Skeletal muscle tissue (tissue), 3 donors: ENCODE measurements at regions not wholly inside any gene's neighbourhood (a gene's known extent, or its start where the extent isn't known, plus 50 kb on each side); places are given as distances from the start of the nearest gene placed in this dataset.
"Not testable (repeated sequence)": the region's sequence is repeated elsewhere in the genome, so short reads cannot be mapped to it uniquely, and the experiment has no call there.

Experiments used
- H3K27ac ChIP-seq: one replicate; pipeline ENCODE4 v1.7.0; 2013; ENCODE audit warnings: mild to moderate bottlenecking, low read depth, low read length, inconsistent platforms
- H3K27me3 ChIP-seq, 3 donors: one replicate each; pipeline ENCODE4 v1.7.0; 2013; ENCODE audit warnings: low read length in 3 of 3; ENCODE audit not compliant: control insufficient read depth in 3 of 3, insufficient read depth in 3 of 3
- H3K36me3 ChIP-seq, 3 donors: one replicate each; pipeline ENCODE4 v1.7.0; 2013; ENCODE audit warnings: low read length in 3 of 3; ENCODE audit not compliant: control insufficient read depth in 3 of 3, insufficient read depth in 3 of 3
- H3K4me1 ChIP-seq, 3 donors: one replicate each; pipeline ENCODE4 v1.7.0; 2013; ENCODE audit warnings: low read length in 3 of 3, mild to moderate bottlenecking in 3 of 3; ENCODE audit not compliant: control insufficient read depth in 3 of 3, insufficient read depth in 3 of 3
- H3K4me3 ChIP-seq, 3 donors: one replicate each; pipeline ENCODE4 v1.7.0; 2013; ENCODE audit warnings: low read length in 3 of 3
- H3K9ac ChIP-seq, 3 donors: one replicate each; pipeline ENCODE4 v1.7.0; 2013; ENCODE audit warnings: low read length in 3 of 3, mild to moderate bottlenecking in 3 of 3, moderate library complexity in 2 of 3, low read depth in 1 of 3
- H3K9me3 ChIP-seq, 3 donors: one replicate each; pipeline ENCODE4 v1.7.0; 2013; ENCODE audit warnings: low read length in 3 of 3; ENCODE audit not compliant: control insufficient read depth in 3 of 3
- donor health status: Osteomylitis.

DNA sequence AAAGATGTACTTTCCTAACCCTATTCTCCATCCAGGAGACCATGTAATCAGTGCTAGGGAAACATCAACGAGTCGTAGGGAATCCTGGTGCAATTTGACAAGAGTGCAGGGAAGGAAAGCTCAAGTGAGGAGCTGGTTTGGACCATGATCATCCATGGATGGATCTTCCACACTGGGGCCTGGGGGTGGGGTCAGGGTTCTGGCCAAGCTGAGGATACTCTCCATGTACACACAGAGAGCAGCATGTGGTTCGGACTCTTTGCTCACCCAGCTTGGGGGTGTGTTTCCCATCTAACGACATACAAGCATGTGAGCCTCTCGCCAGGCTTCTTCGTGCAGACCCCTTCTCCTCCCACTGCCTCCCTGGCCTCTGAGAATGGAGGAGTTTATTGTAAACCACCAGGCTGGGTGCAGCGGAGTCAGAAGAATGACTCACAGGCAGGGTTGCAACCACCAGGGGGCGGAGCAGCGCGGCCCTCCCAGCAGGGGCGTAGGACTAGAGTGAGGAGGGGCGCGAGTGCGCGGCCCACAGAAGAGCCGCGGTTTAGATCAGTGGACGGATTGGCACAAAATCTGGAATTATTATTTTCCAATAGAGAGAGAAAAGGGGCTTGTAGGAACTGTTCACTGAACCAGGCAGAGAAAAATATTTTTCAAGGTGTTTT is 530.0 kb upstream of the B3GAT1 start:
- H3K27ac ChIP-seq, H3K9me3 ChIP-seq, H3K9ac ChIP-seq, H3K36me3 ChIP-seq, H3K4me3 ChIP-seq, H3K4me1 ChIP-seq, H3K27me3 ChIP-seq: not testable (repeated sequence)

- H3K4me1 ChIP-seq: no peaks in the 10 kb centered on the region
- no peaks in the 10 kb centered on the region for H3K9me3 ChIP-seq
- no peak overlapping the region for H3K9ac ChIP-seq
- no peaks in the 10 kb centered on the region for H3K36me3 ChIP-seq
- H3K27me3 ChIP-seq: no peaks in the 10 kb centered on the region
- no peak overlapping the region for H3K4me3 ChIP-seq
- H3K27ac ChIP-seq: no peak overlapping the region
Observed at GRCh38 chr11:134941326-134941725, 529.3 kb upstream of the B3GAT1 start.

DNA sequence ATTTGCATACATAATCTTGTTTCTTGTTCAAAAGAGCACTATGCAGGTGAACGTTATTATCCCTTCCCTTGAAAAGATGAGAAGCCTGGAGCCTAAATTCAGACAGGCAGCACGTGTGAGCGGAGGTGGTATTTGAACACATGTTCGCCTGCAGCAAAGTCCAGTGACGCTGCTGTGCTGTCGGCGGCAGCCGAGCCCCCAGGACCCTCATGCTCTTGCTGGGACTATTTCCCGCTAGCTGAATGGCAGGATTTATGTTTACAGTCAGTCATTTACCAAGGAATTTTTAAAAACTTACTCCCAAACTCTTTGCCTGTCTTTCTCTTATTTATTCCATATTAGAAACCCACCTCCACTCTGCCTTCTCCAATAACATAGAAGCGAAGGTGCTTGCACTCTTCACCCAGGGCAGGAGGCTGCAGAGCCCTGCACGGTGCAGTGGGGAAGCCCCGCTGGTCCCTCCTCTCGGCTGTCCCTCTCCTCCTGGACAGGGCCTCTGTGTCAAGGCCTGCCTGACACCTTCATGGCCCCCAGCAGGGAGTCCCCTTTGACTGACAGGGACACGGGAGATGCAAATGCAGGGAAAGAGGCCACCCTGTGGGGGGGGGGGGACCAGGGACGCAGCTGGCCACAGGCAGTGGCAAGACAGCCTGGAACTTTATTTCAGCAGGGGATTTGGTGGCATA is 528.5 kb upstream of the B3GAT1 start:
- no peaks in the 10 kb centered on the region for H3K27me3 ChIP-seq
- H3K4me3 ChIP-seq: no peak overlapping the region
- H3K4me1 ChIP-seq: no peaks in the 10 kb centered on the region
- no peak overlapping the region for H3K9ac ChIP-seq
- no peak overlapping the region for H3K27ac ChIP-seq
- H3K36me3 ChIP-seq: no peaks in the 10 kb centered on the region
- H3K9me3 ChIP-seq: no peaks in the 10 kb centered on the region

GRCh38 chr11:134939905-134940304 is 527.9 kb upstream of the B3GAT1 start:
- H3K9ac ChIP-seq: no peak overlapping the region

DNA sequence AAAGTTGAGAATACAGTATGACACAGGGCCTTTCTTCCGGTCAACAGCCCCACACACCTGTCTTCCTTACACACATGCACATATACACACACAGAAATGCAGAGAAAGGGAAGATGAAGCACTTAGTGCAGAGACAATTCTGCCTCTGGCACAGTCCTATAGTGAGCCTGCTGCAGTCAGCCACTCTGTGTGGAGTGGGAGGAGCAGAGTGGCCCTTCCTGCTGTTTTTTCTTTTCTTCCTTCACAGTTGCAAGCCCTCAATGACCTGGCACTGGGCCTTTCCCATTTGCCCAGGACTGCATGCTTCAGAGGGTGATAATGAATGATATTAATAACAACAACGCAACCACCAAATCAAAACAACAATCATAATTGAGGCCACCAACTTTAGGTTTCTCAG is 527.0 kb upstream of the B3GAT1 start:
- no peak overlapping the region for H3K9ac ChIP-seq
- no peak overlapping the region for H3K4me3 ChIP-seq

More at GRCh38 chr11:134939905-134940304, 527.9 kb upstream of the B3GAT1 start:
- Histone ChIP-seq H3K4me1 (no peaks in the 10 kb centered on the region), H3K9me3 (no peaks in the 10 kb centered on the region), H3K36me3 (no peaks in the 10 kb centered on the region), H3K27ac (no peak overlapping the region), H3K4me3 (no peak overlapping the region), H3K27me3 (no peaks in the 10 kb centered on the region)

DNA sequence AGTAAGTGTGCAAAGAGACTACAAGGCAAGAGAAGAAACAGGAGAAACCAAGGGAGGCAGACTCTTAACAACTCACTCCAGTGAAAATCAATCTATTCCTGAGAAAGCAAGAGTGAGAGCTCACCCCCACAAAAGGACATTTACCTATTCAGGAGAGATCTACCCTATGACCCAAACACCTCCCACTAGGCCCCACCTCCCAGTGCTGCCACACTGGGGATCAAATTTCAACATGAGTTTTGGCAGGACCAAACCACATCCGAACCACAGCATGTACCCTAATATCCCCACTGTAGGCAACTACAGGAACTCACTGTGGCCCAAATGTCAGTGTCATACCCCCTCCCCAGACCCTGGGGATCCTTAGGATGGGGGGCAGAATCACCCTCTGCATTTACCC is 526.2 kb upstream of the B3GAT1 start:
- Histone ChIP-seq H3K36me3 (no peaks in the 10 kb centered on the region), H3K4me1 (no peaks in the 10 kb centered on the region), H3K9me3 (no peaks in the 10 kb centered on the region), H3K4me3 (no peak overlapping the region), H3K9ac (no peak overlapping the region), H3K27ac (no peak overlapping the region), H3K27me3 (no peaks in the 10 kb centered on the region)

More for the DNA sequence above, 527.0 kb upstream of the B3GAT1 start:
- Histone ChIP-seq H3K36me3 (no peaks in the 10 kb centered on the region), H3K27me3 (no peaks in the 10 kb centered on the region), H3K27ac (no peak overlapping the region), H3K4me1 (no peaks in the 10 kb centered on the region), H3K9me3 (no peaks in the 10 kb centered on the region)

DNA sequence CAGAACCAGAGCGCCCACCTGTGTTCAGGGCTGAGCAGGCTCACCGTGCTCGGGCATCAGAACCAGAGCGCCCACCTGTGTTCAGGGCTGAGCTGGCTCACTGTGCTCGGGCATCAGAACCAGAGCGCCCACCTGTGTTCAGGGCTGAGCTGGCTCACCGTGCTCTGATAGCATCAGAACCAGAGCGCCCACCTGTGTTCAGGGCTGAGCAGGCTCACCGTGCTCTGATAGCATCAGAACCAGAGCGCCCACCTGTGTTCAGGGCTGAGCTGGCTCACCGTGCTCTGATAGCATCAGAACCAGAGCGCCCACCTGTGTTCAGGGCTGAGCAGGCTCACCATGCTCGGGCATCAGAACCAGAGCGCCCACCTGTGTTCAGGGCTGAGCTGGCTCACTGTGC is 525.2 kb upstream of the B3GAT1 start:
- H3K9ac ChIP-seq, H3K27me3 ChIP-seq, H3K36me3 ChIP-seq, H3K27ac ChIP-seq, H3K9me3 ChIP-seq, H3K4me3 ChIP-seq, H3K4me1 ChIP-seq: not testable (repeated sequence)

DNA sequence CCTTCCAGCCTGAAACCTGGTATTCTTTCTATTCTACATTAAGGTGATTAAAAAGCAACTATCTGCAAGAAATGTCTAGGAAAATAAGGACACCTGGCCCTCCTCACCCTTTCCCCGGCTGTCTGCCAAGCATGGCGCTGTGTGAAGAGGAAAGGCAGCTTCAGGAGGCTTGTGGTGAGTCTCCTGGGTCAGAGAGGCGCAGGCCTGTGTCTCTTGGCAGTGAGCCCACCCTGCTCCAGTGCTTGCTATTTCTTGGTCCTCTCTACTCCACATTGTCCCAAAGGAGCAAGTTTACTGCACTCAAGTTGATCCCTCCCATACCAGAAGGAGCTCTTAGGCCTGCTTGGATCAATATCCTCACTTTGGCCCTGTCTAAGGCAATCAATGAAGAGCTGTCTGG is 520.7 kb upstream of the B3GAT1 start:
- no peaks in the 10 kb centered on the region for H3K9me3 ChIP-seq
- H3K4me1 ChIP-seq: no peaks in the 10 kb centered on the region
- H3K36me3 ChIP-seq: no peaks in the 10 kb centered on the region
- no peaks in the 10 kb centered on the region for H3K27me3 ChIP-seq
- no peak overlapping the region for H3K4me3 ChIP-seq
- H3K27ac ChIP-seq: no peak overlapping the region
- H3K9ac ChIP-seq: no peak overlapping the region

DNA sequence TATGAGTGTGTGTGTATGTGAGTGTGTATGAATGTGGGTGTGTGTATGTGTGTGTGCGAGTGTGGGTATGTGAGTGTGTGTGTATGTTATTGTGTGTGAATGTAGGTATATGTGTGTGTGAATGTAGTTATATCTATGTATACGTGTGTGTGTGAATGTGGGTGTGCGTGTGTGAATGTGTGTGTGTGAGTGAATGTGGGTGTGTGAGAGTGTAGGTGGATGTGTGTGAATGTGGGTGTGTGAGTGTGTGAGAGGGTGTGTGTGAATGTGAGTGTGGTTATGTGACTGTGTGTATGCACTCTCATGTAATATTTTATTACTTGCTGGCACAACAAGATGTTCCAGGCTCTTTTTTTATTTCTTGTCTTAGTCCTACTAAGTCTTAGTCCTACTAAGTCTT is 513.4 kb upstream of the B3GAT1 start:
- Histone ChIP-seq H3K4me1 (no peaks in the 10 kb centered on the region), H3K9me3 (no peaks in the 10 kb centered on the region), H3K36me3 (no peaks in the 10 kb centered on the region), H3K27ac (no peak overlapping the region), H3K9ac (no peak overlapping the region), H3K4me3 (no peak overlapping the region), H3K27me3 (peaks cover 0 to 8% (median 0%) of the 10 kb centered on the region in 3 donors)

GRCh38 chr11:134923441-134923840 is 511.4 kb upstream of the B3GAT1 start:
- H3K27me3 ChIP-seq: peaks cover 0 to 8% (median 0%) of the 10 kb centered on the region in 3 donors
- no peak overlapping the region for H3K4me3 ChIP-seq
- no peak overlapping the region for H3K9ac ChIP-seq
- no peaks in the 10 kb centered on the region for H3K4me1 ChIP-seq
- H3K27ac ChIP-seq: no peak overlapping the region
- no peaks in the 10 kb centered on the region for H3K36me3 ChIP-seq
- no peaks in the 10 kb centered on the region for H3K9me3 ChIP-seq
